H9 (cell line): ENCODE measurements at regions not wholly inside any gene's neighbourhood (a gene's known extent, or its start where the extent isn't known, plus 50 kb on each side); places are given as distances from the start of the nearest gene placed in this dataset.

Experiments used
- DNase-seq: peaks from one replicate; pipeline ENCODE4 v3.0.0-alpha.2; 2017
- H2AFZ ChIP-seq: one replicate; pipeline ENCODE4 v1.6.1; 2013; ENCODE audit warnings: mild to moderate bottlenecking, low read length, control low read depth, moderate library complexity
- H2AK5ac ChIP-seq: 2 replicates; pipeline ENCODE4 v1.6.1; 2013; ENCODE audit warnings: low read length, control low read depth, mixed read lengths; ENCODE audit not compliant: insufficient read length
- H2BK120ac ChIP-seq: one replicate; pipeline ENCODE4 v1.6.1; 2013; ENCODE audit warnings: low read depth, mild to moderate bottlenecking, low read length, control low read depth, inconsistent platforms; ENCODE audit not compliant: poor library complexity, severe bottlenecking
- H2BK12ac ChIP-seq: 2 replicates; pipeline ENCODE4 v1.6.1; 2013; ENCODE audit warnings: low read length, control low read depth, mixed read lengths, low read depth; ENCODE audit not compliant: insufficient read length
- H2BK15ac ChIP-seq: 2 replicates; pipeline ENCODE4 v1.6.1; 2013; ENCODE audit warnings: low read depth, low read length, control low read depth
- H2BK20ac ChIP-seq: one replicate; pipeline ENCODE4 v1.6.1; 2013; ENCODE audit warnings: low read depth, mild to moderate bottlenecking, low read length, control low read depth, inconsistent platforms; ENCODE audit not compliant: poor library complexity, severe bottlenecking
- H2BK5ac ChIP-seq: 2 replicates; pipeline ENCODE4 v1.6.1; 2013; ENCODE audit warnings: low read length, control low read depth, mixed read lengths; ENCODE audit not compliant: insufficient read length
- H3K14ac ChIP-seq: 2 replicates; pipeline ENCODE4 v1.6.1; 2013; ENCODE audit warnings: low read length, control low read depth; ENCODE audit not compliant: insufficient read depth
- H3K18ac ChIP-seq: 2 replicates; pipeline ENCODE4 v1.6.1; 2013; ENCODE audit warnings: low read depth, mild to moderate bottlenecking, mixed read lengths, low read length, control low read depth; ENCODE audit not compliant: insufficient read length
- H3K23ac ChIP-seq: 2 replicates; pipeline ENCODE4 v1.6.1; 2013; ENCODE audit warnings: low read length, control low read depth, mixed read lengths, low read depth; ENCODE audit not compliant: insufficient read length
- H3K23me2 ChIP-seq: 2 replicates; pipeline ENCODE4 v1.6.1; 2013; ENCODE audit warnings: low read depth, mild to moderate bottlenecking, mixed read lengths, low read length, control low read depth; ENCODE audit not compliant: insufficient read length, poor library complexity, severe bottlenecking
- H3K27ac ChIP-seq: 2 replicates; pipeline ENCODE4 v1.5.1; 2013; ENCODE audit warnings: low read length, control low read depth, mixed read lengths, low read depth; ENCODE audit not compliant: insufficient read length
- H3K27me3 ChIP-seq: 2 replicates; pipeline ENCODE4 v1.6.1; 2013; ENCODE audit warnings: low read length, control low read depth, inconsistent platforms; ENCODE audit not compliant: insufficient read depth
- H3K4ac ChIP-seq: 2 replicates; pipeline ENCODE4 v1.6.1; 2013; ENCODE audit warnings: low read depth, mild to moderate bottlenecking, control low read depth, inconsistent platforms, low read length, moderate library complexity
- H3K4me1 ChIP-seq: 2 replicates; pipeline ENCODE4 v1.6.1; 2013; ENCODE audit warnings: low read length, control low read depth, inconsistent platforms; ENCODE audit not compliant: insufficient read depth
- H3K4me2 ChIP-seq: 2 replicates; pipeline ENCODE4 v1.6.1; 2013; ENCODE audit warnings: low read length, control low read depth, mixed read lengths; ENCODE audit not compliant: insufficient read length, insufficient read depth
- H3K56ac ChIP-seq: 2 replicates; pipeline ENCODE4 v1.6.1; 2013; ENCODE audit warnings: low read depth, mild to moderate bottlenecking, mixed read lengths, low read length, control low read depth; ENCODE audit not compliant: insufficient read length
- H3K79me1 ChIP-seq: 2 replicates; pipeline ENCODE4 v1.6.1; 2013; ENCODE audit warnings: low read depth, mild to moderate bottlenecking, moderate library complexity, low read length, control low read depth, inconsistent platforms; ENCODE audit not compliant: insufficient read depth, poor library complexity, severe bottlenecking
- H3K79me2 ChIP-seq: 2 replicates; pipeline ENCODE4 v1.6.1; 2013; ENCODE audit warnings: low read length, control low read depth, inconsistent platforms; ENCODE audit not compliant: insufficient read depth
- H3K9ac ChIP-seq: 2 replicates; pipeline ENCODE4 v1.6.1; 2013; ENCODE audit warnings: low read length, control low read depth, mixed read lengths; ENCODE audit not compliant: insufficient read length; ENCODE audit errors: extremely low read depth
- H3K9me3 ChIP-seq: one replicate; pipeline ENCODE4 v1.6.1; 2013; ENCODE audit warnings: low read depth, low read length, inconsistent platforms; ENCODE audit not compliant: control insufficient read depth
- H3T11ph ChIP-seq: one replicate; pipeline ENCODE4 v1.6.1; 2013; ENCODE audit warnings: mild to moderate bottlenecking, low read length, control low read depth, inconsistent platforms
- H4K20me1 ChIP-seq: one replicate; pipeline ENCODE4 v1.6.1; 2013; ENCODE audit not compliant: control insufficient read depth, insufficient read length, insufficient read depth
- H4K5ac ChIP-seq: 2 replicates; pipeline ENCODE4 v1.6.1; 2013; ENCODE audit warnings: low read depth, mild to moderate bottlenecking, mixed read lengths, low read length, control low read depth; ENCODE audit not compliant: insufficient read length
- H4K8ac ChIP-seq: replicated peaks from 2 replicates; pipeline ENCODE4 v1.6.1; 2013; ENCODE audit warnings: low read length, control low read depth, mixed read lengths, low read depth; ENCODE audit not compliant: insufficient read length
- H4K91ac ChIP-seq: 2 replicates; pipeline ENCODE4 v1.6.1; 2013; ENCODE audit warnings: low read depth, mild to moderate bottlenecking, moderate library complexity, mixed read lengths, low read length, control low read depth; ENCODE audit not compliant: insufficient read length
- H3K27ac Mint-ChIP-seq, 3 experiments: 2 replicates in 2 of 3; 3 replicates in 1 of 3; pipeline ENCODE4 v1.8.0; 2020 to 2021; ENCODE audit warnings: mixed read lengths in 3 of 3, mild to moderate bottlenecking in 1 of 3, moderate library complexity in 1 of 3
- H3K27me3 Mint-ChIP-seq: 2 replicates; pipeline ENCODE4 v1.8.0; 2021; ENCODE audit warnings: low read depth, mild to moderate bottlenecking, moderate library complexity, mixed read lengths
- H3K36me3 Mint-ChIP-seq, 3 experiments: 2 replicates in 2 of 3; 3 replicates in 1 of 3; pipeline ENCODE4 v1.8.0; 2020 to 2021; ENCODE audit warnings: low read depth in 3 of 3, mixed read lengths in 3 of 3; ENCODE audit not compliant: insufficient read depth in 1 of 3
- H3K4me1 Mint-ChIP-seq, 2 experiments: 2 replicates each; pipeline ENCODE4 v1.8.0; 2020; ENCODE audit warnings: mixed read lengths in 2 of 2
- H3K4me3 Mint-ChIP-seq, 2 experiments: 2 replicates in 1 of 2; 3 replicates in 1 of 2; pipeline ENCODE4 v1.8.0; 2020 to 2021; ENCODE audit warnings: mild to moderate bottlenecking in 2 of 2, mixed read lengths in 2 of 2, moderate library complexity in 1 of 2
- H3K9me3 Mint-ChIP-seq, 2 experiments: 2 replicates in 1 of 2; 3 replicates in 1 of 2; pipeline ENCODE4 v1.8.0; 2020; ENCODE audit warnings: mild to moderate bottlenecking in 2 of 2, mixed read lengths in 2 of 2, moderate library complexity in 1 of 2
- WGBS: extraction: QIAGEN DNeasy Blood & Tissue Kit; methylation state at CpG from one replicate; pipeline ENCODE4 v1.1.7; 2013; ENCODE audit warnings: missing lambda C conversion rate, low lambda C conversion rate, mixed read lengths; ENCODE audit not compliant: insufficient read length; ENCODE audit errors: extremely low coverage; 5-methylcytosine and 5-hydroxymethylcytosine counted together
- TF ChIP-seq, protein P1 (sequence below): fragments of 200-600 bp; sonication (generic); conservative IDR thresholded peaks from 3 replicates; pipeline ENCODE4 v1.8.0; 2021; ENCODE audit warnings: antibody characterized with exemption, mild to moderate bottlenecking

- Histone ChIP-seq H4K20me1 (no peaks in the 10 kb centered on the region), H2AK5ac (no peak overlapping the region), H2BK20ac (no peak overlapping the region), H3K9me3 (peaks cover 14% of the 10 kb centered on the region), H3K79me2 (no peaks in the 10 kb centered on the region), H3K4me1 (no peaks in the 10 kb centered on the region), H3K27me3 (no peaks in the 10 kb centered on the region), H3K79me1 (no peaks in the 10 kb centered on the region), H4K8ac (no peak overlapping the region), H2BK5ac (no peak overlapping the region), H4K91ac (no peak overlapping the region), H3K56ac (no peak overlapping the region), H3T11ph (no peak overlapping the region), H3K9ac (no peak overlapping the region), H2BK15ac (no peak overlapping the region), H3K4me2 (no peak overlapping the region), H2AFZ (no peak overlapping the region), H4K5ac (no peak overlapping the region), H3K18ac (no peak overlapping the region), H3K4ac (no peak overlapping the region), H3K27ac (no peak overlapping the region), H2BK12ac (no peak overlapping the region), H3K23ac (no peak overlapping the region), H2BK120ac (no peak overlapping the region), H3K14ac (no peak overlapping the region), H3K23me2 (no peaks in the 10 kb centered on the region)
- Mint-ChIP-seq H3K4me3 (no peak overlapping the region), H3K27ac (no peak overlapping the region), H3K4me1 (no peaks in the 10 kb centered on the region), H3K36me3 (peaks cover 12 to 25% (median 16%) of the 10 kb centered on the region in 3 experiments), H3K9me3 (peaks cover 60 to 71% of the 10 kb centered on the region in 2 experiments), H3K27me3 (no peaks in the 10 kb centered on the region)
- DNase-seq: no peak
- WGBS: no CpG with 5 or more reads among the region's 1 CpG
- TF ChIP-seq, protein P1, sequence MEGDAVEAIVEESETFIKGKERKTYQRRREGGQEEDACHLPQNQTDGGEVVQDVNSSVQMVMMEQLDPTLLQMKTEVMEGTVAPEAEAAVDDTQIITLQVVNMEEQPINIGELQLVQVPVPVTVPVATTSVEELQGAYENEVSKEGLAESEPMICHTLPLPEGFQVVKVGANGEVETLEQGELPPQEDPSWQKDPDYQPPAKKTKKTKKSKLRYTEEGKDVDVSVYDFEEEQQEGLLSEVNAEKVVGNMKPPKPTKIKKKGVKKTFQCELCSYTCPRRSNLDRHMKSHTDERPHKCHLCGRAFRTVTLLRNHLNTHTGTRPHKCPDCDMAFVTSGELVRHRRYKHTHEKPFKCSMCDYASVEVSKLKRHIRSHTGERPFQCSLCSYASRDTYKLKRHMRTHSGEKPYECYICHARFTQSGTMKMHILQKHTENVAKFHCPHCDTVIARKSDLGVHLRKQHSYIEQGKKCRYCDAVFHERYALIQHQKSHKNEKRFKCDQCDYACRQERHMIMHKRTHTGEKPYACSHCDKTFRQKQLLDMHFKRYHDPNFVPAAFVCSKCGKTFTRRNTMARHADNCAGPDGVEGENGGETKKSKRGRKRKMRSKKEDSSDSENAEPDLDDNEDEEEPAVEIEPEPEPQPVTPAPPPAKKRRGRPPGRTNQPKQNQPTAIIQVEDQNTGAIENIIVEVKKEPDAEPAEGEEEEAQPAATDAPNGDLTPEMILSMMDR: no peak
Observed at GRCh38 chrX:142671036-142671435, 354.7 kb upstream of the SPANXN4 start.
